CMK (cell line): ENCODE measurements at regions not wholly inside any gene's neighbourhood (a gene's known extent, or its start where the extent isn't known, plus 50 kb on each side); places are given as distances from the start of the nearest gene placed in this dataset.

ENCODE experiments used
- DNase-seq: peaks from one replicate; pipeline ENCODE4 v3.0.0-alpha.2; 2010; ENCODE audit warnings: low read depth

- DNase-seq: no peak
Observed at GRCh38 chr4:130484826-130485225, 1388.9 kb downstream of the C4orf33 start.

GRCh38 chr4:130485371-130485770 lies 1389.4 kb downstream of the C4orf33 start:
- DNase-seq: no peak

- DNase-seq: no peak
Observed at GRCh38 chr4:130486186-130486585, 1390.2 kb downstream of the C4orf33 start.

DNA sequence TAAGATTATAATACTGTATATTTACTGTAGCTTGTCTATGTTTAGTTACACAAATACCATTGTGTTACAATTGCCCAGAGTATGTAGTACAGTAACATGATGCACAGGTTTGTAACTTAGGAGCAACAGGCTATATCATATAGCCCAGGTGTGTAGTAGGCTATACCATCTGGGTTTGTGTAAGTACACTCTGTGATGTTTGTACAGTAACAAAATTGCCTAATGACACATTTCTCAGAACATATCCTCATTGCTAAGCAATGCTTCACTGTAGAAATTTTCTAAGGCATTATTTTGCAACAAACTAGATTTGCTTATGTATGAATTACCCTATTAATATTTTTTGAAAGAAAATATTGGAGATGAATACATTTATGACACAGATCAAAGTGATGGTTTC lies 1390.9 kb downstream of the C4orf33 start:
- DNase-seq: no peak

GRCh38 chr4:130510661-130511060 lies 1414.7 kb downstream of the C4orf33 start:
- no peak for DNase-seq

GRCh38 chr4:130511776-130512175 lies 1415.8 kb downstream of the C4orf33 start:
- DNase-seq: no peak

DNA sequence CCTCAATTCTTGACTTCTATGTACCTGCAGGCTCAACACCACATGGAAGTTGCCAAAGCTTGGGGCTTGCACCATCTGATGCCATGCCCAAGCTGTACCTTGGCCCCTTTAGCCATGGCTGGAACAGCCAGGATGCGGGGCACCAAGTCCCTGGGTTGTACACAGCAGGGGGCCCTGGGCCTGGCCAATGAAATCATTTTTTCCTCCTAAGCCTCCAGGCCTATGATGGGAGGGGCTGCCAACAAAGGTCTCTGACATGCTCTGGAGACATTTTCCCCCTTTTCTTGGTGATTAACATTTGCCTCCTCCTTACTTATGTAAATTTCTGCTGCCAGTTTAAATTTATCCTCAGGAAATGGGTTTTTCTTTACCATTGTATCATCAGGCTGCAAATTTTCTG lies 1428.1 kb downstream of the C4orf33 start:
- no peak for DNase-seq

GRCh38 chr4:130530505-130530904 lies 1434.6 kb downstream of the C4orf33 start:
- no peak for DNase-seq

GRCh38 chr4:130534651-130535050 lies 1438.7 kb downstream of the C4orf33 start:
- no peak for DNase-seq

GRCh38 chr4:130542953-130543352 lies 1447.0 kb downstream of the C4orf33 start:
- DNase-seq: no peak

GRCh38 chr4:130545171-130545570 lies 1449.2 kb downstream of the C4orf33 start:
- no peak for DNase-seq

DNA sequence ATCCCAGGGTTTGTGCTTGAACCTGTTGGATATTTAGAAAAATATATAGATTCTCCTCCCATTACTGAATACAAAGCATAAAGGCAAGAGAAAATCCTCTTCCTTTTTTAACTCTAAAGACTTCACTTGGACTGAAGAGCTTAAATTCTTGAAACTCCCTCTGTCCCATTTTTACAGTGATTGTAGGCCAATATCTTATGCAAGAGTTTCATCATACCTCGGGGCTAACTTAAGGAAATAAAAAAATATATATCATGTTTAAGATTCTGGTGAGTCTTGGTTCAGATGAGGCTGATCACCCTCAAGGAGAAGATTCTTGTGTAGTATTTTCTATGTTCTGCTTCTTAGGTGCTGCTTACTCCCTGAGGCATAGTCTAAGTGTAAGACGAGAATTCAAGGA lies 1449.6 kb downstream of the C4orf33 start:
- DNase-seq: no peak

GRCh38 chr4:130559268-130559667 lies 1463.3 kb downstream of the C4orf33 start:
- no peak for DNase-seq

GRCh38 chr4:130563185-130563888 lies 1467.4 kb downstream of the C4orf33 start:
- DNase-seq: no peak

DNA sequence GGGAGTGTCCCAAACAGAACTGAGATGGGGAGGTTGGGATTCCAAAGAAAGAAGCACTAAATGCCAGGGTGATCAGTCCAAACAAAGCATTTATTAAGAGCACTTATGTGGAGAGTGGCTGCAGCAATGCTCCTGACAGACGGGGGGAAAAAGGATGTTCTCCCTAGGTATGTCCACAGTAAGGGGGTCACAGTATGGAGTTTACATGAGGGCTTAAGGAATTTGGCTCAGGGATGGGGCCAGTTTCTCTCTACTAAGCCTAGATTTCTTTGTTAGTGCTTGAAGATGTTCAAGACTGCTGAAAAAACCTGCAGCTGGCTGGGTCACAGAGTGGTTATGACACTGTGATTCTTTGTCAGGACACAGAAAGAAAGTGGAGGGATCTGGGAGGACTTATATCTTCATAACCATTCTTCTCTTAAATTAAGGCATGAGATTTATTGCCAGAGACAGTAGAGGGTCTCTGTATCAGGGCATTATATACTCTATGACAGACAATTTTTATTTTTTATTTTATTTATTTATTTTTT lies 1468.0 kb downstream of the C4orf33 start:
- no peak for DNase-seq

DNA sequence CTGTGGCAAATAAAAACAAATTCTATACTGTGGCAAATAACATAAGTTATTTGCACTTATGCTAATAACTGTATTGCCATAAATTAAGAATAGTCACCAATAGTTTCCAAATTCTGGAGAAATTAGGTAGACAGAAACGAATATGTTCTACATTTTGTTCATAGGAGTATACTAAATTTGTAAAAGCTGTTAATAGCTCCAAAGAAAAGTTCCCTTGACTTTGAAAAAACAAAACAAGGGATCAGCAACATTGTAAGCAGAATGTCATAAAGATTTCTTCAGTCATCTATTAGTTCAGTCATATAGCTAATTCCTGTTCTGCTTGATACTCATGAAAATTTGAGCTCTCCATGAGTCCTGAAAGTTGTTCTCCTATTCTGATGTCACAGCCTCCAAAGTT lies 1472.8 kb downstream of the C4orf33 start:
- no peak for DNase-seq

- DNase-seq: no peak
Observed at GRCh38 chr4:130573742-130574141, 1477.8 kb downstream of the C4orf33 start.

DNA sequence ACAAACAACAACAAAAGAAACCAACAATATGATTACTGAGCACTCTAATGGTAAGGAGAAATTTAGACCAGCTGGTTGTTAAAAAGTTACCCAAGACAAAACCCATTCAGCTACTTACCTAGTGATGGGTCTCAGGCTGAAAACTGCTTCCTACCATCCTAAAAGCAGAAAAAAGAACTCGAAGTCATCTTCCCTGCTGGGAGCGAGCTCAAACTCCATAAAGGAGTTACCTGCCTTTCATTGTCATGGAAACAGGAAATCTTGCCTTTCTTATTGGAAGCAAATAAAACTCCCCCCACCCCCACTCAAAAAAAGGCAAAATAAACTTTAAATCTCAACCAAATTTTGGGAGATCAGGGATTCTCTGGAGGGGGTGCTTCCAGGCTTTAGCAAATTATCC lies 1478.3 kb downstream of the C4orf33 start:
- DNase-seq: no peak

DNA sequence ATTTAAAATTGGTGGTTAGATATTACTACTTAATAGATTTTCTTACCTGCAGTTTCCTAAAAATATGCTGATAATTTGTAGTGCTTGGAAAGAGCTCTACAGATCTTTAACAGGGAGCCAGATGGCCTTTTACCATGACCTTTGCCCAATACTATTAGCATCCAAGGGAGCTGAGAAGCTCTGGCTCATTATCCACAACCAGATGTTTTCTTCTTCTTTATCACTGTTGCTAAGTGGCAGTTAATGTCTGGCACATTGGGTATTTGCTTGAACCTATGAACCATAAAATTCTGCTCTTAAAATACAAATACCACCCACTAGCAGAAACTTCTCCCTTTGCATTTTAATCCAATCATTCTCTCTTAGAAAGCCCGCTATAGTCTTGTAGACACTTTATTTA lies 1480.3 kb downstream of the C4orf33 start:
- DNase-seq: no peak

GRCh38 chr4:130591091-130591490 lies 1495.1 kb downstream of the C4orf33 start:
- DNase-seq: no peak

GRCh38 chr4:130600706-130601105 lies 1504.8 kb downstream of the C4orf33 start:
- no peak for DNase-seq

DNA sequence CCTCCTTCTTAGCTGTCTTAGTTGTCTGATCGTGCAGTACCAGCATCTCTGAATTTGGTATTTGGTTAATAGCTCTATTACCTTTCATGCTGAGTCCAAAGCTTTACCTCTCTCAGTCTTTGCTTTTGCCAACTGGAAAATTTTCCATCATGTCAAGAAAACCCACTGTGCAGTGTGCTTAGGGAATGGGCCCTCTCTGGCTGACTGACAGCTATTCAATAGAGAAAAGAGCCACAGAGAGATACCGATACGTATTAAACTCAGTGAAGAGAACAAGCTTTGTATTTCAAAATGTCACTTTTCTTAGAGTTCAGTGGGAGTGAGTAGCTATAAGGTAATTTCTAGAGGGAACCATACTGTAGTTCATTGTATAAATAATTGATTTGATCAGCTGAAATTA lies 1507.1 kb downstream of the C4orf33 start:
- DNase-seq: no peak

- no peak for DNase-seq
Observed at GRCh38 chr4:130608121-130608520, 1512.2 kb downstream of the C4orf33 start.

DNA sequence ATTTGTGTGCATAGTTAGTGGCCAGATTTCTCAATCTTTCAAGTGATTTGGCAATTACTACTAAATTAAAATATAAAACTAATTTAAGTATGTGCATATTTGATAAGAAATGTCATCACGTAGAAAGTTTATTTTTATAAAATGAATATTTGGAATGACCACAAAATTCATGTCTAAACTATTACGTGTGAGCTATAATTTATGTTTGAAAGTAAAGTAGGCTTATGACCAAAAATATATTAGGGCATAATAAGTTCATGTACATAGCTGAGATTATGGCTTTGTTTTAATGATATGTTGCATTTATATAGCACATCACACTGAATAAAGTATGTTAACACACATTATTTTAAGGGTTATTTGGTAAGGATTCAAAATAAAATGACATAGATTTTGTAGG lies 1532.6 kb downstream of the C4orf33 start:
- DNase-seq: no peak
